ENCODE measurements at regions not wholly inside any gene's neighbourhood (a gene's known extent, or its start where the extent isn't known, plus 50 kb on each side); places are given as distances from the start of the nearest gene placed in this dataset.

GRCh38 chr1:218494449-218494852 lies 149.3 kb downstream of the TGFB2 start:
- peaks cover 6% of the 10 kb centered on the region for H3K4me1 Mint-ChIP-seq (ENCODE audit: low read depth)
- H3K27ac Mint-ChIP-seq: no peak overlapping the region
- H3K4me3 Mint-ChIP-seq: no peak overlapping the region
- H3K27me3 Mint-ChIP-seq: peaks cover 11% of the 10 kb centered on the region
- H3K36me3 Mint-ChIP-seq: no peaks in the 10 kb centered on the region
- H3K9me3 Mint-ChIP-seq (ENCODE audit: low read depth): no peaks in the 10 kb centered on the region

- H3K27me3 Mint-ChIP-seq: peaks cover 11% of the 10 kb centered on the region
- no peak overlapping the region for H3K27ac Mint-ChIP-seq
- H3K9me3 Mint-ChIP-seq (ENCODE audit: low read depth): no peaks in the 10 kb centered on the region
- peaks cover 6% of the 10 kb centered on the region for H3K4me1 Mint-ChIP-seq (ENCODE audit: low read depth)
- H3K4me3 Mint-ChIP-seq: no peak overlapping the region
- H3K36me3 Mint-ChIP-seq: no peaks in the 10 kb centered on the region
Measured at GRCh38 chr1:218495931-218496330, 150.8 kb downstream of the TGFB2 start.

- no peaks in the 10 kb centered on the region for H3K9me3 Mint-ChIP-seq (ENCODE audit: low read depth)
- peaks cover 11% of the 10 kb centered on the region for H3K27me3 Mint-ChIP-seq
- no peak overlapping the region for H3K27ac Mint-ChIP-seq
- H3K36me3 Mint-ChIP-seq: no peaks in the 10 kb centered on the region
- peaks cover 6% of the 10 kb centered on the region for H3K4me1 Mint-ChIP-seq (ENCODE audit: low read depth)
- H3K4me3 Mint-ChIP-seq: no peak overlapping the region
Measured at GRCh38 chr1:218496561-218496960, 151.4 kb downstream of the TGFB2 start.

- Mint-ChIP-seq H3K27ac (no peak overlapping the region), H3K4me3 (no peak overlapping the region), H3K9me3 (ENCODE audit: low read depth) (no peaks in the 10 kb centered on the region), H3K27me3 (peaks cover 5% of the 10 kb centered on the region), H3K4me1 (ENCODE audit: low read depth) (peaks cover 6% of the 10 kb centered on the region), H3K36me3 (no peaks in the 10 kb centered on the region)
Measured at GRCh38 chr1:218498056-218498938, 153.2 kb downstream of the TGFB2 start.

GRCh38 chr1:218499011-218499691 lies 154.0 kb downstream of the TGFB2 start:
- Mint-ChIP-seq H3K27ac (no peak overlapping the region), H3K4me3 (no peak overlapping the region), H3K4me1 (ENCODE audit: low read depth) (peaks cover 6% of the 10 kb centered on the region), H3K27me3 (peaks cover 4% of the 10 kb centered on the region), H3K36me3 (no peaks in the 10 kb centered on the region), H3K9me3 (ENCODE audit: low read depth) (no peaks in the 10 kb centered on the region)

GRCh38 chr1:218499911-218500310 lies 154.8 kb downstream of the TGFB2 start:
- Mint-ChIP-seq H3K27me3 (peaks cover 4% of the 10 kb centered on the region), H3K9me3 (ENCODE audit: low read depth) (no peaks in the 10 kb centered on the region), H3K4me3 (no peak overlapping the region), H3K27ac (no peak overlapping the region), H3K4me1 (ENCODE audit: low read depth) (peaks cover 6% of the 10 kb centered on the region), H3K36me3 (no peaks in the 10 kb centered on the region)

GRCh38 chr1:218501161-218501560 lies 156.0 kb downstream of the TGFB2 start:
- H3K36me3 Mint-ChIP-seq: no peaks in the 10 kb centered on the region
- H3K4me3 Mint-ChIP-seq: no peak overlapping the region
- H3K27me3 Mint-ChIP-seq: peaks cover 1% of the 10 kb centered on the region
- peaks cover 8% of the 10 kb centered on the region for H3K4me1 Mint-ChIP-seq (ENCODE audit: low read depth)
- no peak overlapping the region for H3K27ac Mint-ChIP-seq
- H3K9me3 Mint-ChIP-seq (ENCODE audit: low read depth): no peaks in the 10 kb centered on the region

- H3K9me3 Mint-ChIP-seq (ENCODE audit: low read depth): peaks cover 7% of the 10 kb centered on the region
- no peak overlapping the region for H3K27ac Mint-ChIP-seq
- peaks cover 1% of the 10 kb centered on the region for H3K27me3 Mint-ChIP-seq
- no peak overlapping the region for H3K4me3 Mint-ChIP-seq
- H3K4me1 Mint-ChIP-seq (ENCODE audit: low read depth): peaks cover 8% of the 10 kb centered on the region
- H3K36me3 Mint-ChIP-seq: no peaks in the 10 kb centered on the region
Measured at GRCh38 chr1:218502383-218502782, 157.2 kb downstream of the TGFB2 start.

GRCh38 chr1:218503102-218503501 lies 158.0 kb downstream of the TGFB2 start:
- H3K27me3 Mint-ChIP-seq: peaks cover 1% of the 10 kb centered on the region
- H3K4me1 Mint-ChIP-seq (ENCODE audit: low read depth): peaks cover 8% of the 10 kb centered on the region
- no peak overlapping the region for H3K27ac Mint-ChIP-seq
- H3K4me3 Mint-ChIP-seq: no peak overlapping the region
- H3K9me3 Mint-ChIP-seq (ENCODE audit: low read depth): peaks cover 9% of the 10 kb centered on the region
- no peaks in the 10 kb centered on the region for H3K36me3 Mint-ChIP-seq

- Mint-ChIP-seq H3K27me3 (peaks cover 1% of the 10 kb centered on the region), H3K27ac (no peak overlapping the region), H3K36me3 (no peaks in the 10 kb centered on the region), H3K4me1 (ENCODE audit: low read depth) (peaks cover 2% of the 10 kb centered on the region), H3K9me3 (ENCODE audit: low read depth) (peaks cover 10% of the 10 kb centered on the region), H3K4me3 (no peak overlapping the region)
Measured at GRCh38 chr1:218507355-218508002, 162.3 kb downstream of the TGFB2 start.

- Mint-ChIP-seq H3K4me1 (ENCODE audit: low read depth) (peaks cover 2% of the 10 kb centered on the region), H3K4me3 (no peak overlapping the region), H3K36me3 (no peaks in the 10 kb centered on the region), H3K27ac (no peak overlapping the region), H3K9me3 (ENCODE audit: low read depth) (peaks cover 10% of the 10 kb centered on the region), H3K27me3 (peaks cover 2% of the 10 kb centered on the region)
Measured at GRCh38 chr1:218510153-218510772, 165.1 kb downstream of the TGFB2 start.

GRCh38 chr1:218513328-218513727 lies 168.2 kb downstream of the TGFB2 start:
- Mint-ChIP-seq H3K4me3 (no peak overlapping the region), H3K36me3 (no peaks in the 10 kb centered on the region)

GRCh38 chr1:218514689-218515088 lies 169.6 kb downstream of the TGFB2 start:
- Mint-ChIP-seq H3K27ac (no peak overlapping the region), H3K27me3 (peaks cover 5% of the 10 kb centered on the region), H3K9me3 (ENCODE audit: low read depth) (no peaks in the 10 kb centered on the region), H3K4me3 (no peak overlapping the region), H3K36me3 (no peaks in the 10 kb centered on the region), H3K4me1 (ENCODE audit: low read depth) (no peaks in the 10 kb centered on the region)

More at GRCh38 chr1:218513328-218513727, 168.2 kb downstream of the TGFB2 start:
- no peaks in the 10 kb centered on the region for H3K9me3 Mint-ChIP-seq (ENCODE audit: low read depth)
- H3K4me1 Mint-ChIP-seq (ENCODE audit: low read depth): no peaks in the 10 kb centered on the region
- no peak overlapping the region for H3K27ac Mint-ChIP-seq
- peaks cover 4% of the 10 kb centered on the region for H3K27me3 Mint-ChIP-seq

- Mint-ChIP-seq H3K4me3 (no peak overlapping the region), H3K27ac (no peak overlapping the region), H3K9me3 (ENCODE audit: low read depth) (no peaks in the 10 kb centered on the region), H3K27me3 (peaks cover 9% of the 10 kb centered on the region), H3K4me1 (ENCODE audit: low read depth) (no peaks in the 10 kb centered on the region), H3K36me3 (no peaks in the 10 kb centered on the region)
Measured at GRCh38 chr1:218516526-218516925, 171.4 kb downstream of the TGFB2 start.

- Mint-ChIP-seq H3K9me3 (ENCODE audit: low read depth) (no peaks in the 10 kb centered on the region), H3K4me3 (no peak overlapping the region), H3K27me3 (peaks cover 9% of the 10 kb centered on the region), H3K36me3 (no peaks in the 10 kb centered on the region), H3K4me1 (ENCODE audit: low read depth) (no peaks in the 10 kb centered on the region), H3K27ac (no peak overlapping the region)
Measured at GRCh38 chr1:218517459-218517858, 172.3 kb downstream of the TGFB2 start.
